Hindlimb muscle (tissue), 1 donor: ENCODE measurements at regions not wholly inside any gene's neighbourhood (a gene's known extent, or its start where the extent isn't known, plus 50 kb on each side); places are given as distances from the start of the nearest gene placed in this dataset.
"Not testable (repeated sequence)": the region's sequence is repeated elsewhere in the genome, so short reads cannot be mapped to it uniquely, and the experiment has no call there.

Source experiments
- DNase-seq: peaks from one replicate; pipeline ENCODE4 v3.0.0-alpha.2; 2013

- no peak for DNase-seq
Observed at GRCh38 chr11:79514290-79514689, 73.5 kb upstream of the TENM4 start.

GRCh38 chr11:79512706-79513469, 72.1 kb upstream of the TENM4 start:
- no peak for DNase-seq

GRCh38 chr11:79510960-79511359, 70.1 kb upstream of the TENM4 start:
- DNase-seq, result no peak

DNA sequence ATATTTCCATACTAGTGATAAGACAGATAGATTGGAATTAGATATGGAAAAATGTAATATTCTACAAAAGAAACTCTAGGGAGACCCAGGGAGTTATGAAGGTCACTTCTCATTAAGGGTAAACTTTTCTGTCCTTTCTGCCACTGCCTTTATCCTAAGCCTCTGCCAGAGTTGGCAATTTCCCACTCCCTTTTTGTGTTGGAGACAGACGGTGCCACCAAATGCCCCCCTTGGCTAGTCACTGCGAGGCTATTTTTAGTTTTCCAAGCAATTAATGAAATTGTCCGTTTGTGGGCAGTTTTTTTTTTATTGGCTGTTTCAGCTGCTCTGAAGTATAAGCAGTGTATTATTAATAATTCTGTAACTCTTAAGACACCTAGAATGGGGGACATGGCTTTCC, 67.6 kb upstream of the TENM4 start:
- DNase-seq, result no peak

GRCh38 chr11:79507706-79508105, 66.9 kb upstream of the TENM4 start:
- DNase-seq, result no peak

- DNase-seq, result no peak
Observed at GRCh38 chr11:79506734-79507344, 66.0 kb upstream of the TENM4 start.

- no peak for DNase-seq
Observed at GRCh38 chr11:79506124-79506523, 65.3 kb upstream of the TENM4 start.

DNA sequence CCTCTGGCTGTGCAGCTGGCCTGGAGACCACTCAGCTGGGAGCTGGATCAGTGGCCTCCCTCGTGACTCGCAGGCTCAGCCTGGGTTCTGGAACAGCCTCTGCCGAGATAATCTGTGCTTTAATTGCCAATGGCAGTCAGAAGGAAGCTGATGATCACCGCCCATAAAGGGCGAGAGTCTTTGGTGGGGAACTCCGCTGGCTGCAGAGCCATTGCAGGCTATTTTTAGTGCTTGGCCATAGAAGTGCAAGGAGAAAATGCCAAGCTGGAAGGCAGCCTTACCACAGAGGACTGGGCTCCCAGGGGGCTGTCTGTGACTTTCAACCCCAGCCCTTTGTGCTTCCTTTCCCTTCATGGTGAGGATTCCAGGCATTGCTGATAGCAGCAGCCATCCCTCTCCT, 62.2 kb upstream of the TENM4 start:
- DNase-seq, result peak; percentile 3

DNA sequence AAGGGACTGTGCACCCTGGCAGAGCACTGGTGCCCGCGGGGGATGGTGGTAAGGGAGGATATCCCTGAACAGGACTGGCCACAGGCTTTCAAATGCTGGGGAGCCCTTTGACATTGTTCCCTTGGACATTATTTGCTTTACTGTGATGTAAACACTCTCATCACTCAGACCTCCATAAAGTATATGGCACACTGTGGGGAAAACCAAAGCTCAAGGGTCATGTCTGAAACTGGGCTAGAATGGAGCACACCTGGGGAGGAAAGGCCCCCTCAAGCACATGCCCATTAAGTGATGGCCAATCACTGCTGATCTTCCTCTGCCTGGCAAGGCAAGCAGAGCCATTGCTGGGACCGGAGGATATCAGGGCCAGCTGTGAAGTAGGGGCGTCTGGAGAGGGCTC, 60.9 kb upstream of the TENM4 start:
- no peak for DNase-seq

GRCh38 chr11:79499929-79500328, 59.1 kb upstream of the TENM4 start:
- DNase-seq, result not testable (repeated sequence)

DNA sequence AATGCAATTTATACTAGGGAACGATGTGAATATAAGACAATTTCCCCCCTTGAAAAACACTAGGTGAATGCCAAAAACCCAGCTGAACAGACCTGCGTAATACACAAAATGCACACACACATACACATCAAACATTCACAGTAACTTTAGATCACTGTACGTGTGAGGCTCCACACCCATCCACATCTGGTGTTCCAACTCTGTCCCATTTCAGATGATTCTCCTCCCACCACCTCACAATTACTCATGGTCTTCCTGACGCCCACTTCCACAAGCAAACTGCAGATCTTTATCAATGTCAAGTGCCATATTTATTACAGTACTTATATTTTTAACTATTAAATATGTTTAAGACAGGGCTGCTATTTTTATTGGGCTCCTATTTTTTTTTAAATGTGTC, 57.8 kb upstream of the TENM4 start:
- DNase-seq, result no peak

DNA sequence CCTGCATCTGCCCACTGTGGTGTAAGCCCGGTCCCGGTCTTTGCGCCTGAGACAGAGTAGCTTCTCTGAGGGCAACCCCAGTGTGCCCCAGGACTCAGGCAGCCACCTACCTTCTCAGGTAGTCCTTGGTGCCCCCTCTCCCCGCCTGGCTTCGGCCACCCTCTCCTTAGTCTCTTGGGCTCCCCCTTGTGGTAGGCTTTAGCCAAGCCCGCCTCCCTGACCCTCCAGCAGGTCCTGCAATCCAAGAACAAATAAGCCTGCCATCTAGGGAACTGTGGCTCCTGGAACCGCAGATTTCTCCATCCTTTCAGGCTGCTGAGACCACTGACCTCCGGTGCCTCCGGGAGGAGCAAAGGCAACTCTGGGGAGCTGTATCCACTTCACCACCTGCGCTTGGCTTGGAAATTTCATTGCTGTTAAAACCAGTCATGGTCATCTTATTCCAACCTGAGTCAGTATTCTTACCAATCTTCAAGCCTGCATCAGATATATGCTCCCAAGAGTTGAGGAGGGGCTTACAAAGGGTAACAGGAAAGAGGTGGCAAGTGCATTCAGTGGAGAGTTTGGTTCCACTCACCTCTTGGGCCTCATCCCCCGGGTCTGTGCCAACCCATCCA, 52.8 kb upstream of the TENM4 start:
- DNase-seq, result peak; percentile 49

DNA sequence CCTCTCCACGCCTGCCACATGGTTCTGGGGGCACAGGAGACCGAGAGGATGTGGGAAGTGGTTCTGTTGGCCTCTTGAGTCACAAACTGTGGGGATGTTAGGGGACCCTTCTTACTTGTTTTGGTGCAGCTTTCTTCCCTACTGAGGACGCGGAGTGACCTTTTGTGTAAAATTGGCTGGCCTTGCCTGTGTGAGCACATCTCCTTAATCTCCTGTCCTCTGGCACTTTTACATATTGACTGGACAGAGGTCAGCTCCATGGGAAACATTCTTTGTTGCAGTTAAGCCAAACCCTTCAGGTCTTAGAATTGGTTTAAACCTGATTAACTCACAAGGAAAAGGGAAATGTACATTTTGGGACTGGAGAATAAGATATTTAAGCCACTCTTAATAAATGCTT, 51.2 kb upstream of the TENM4 start:
- no peak for DNase-seq
